HG03575 (cell line): ENCODE measurements at regions not wholly inside any gene's neighbourhood (a gene's known extent, or its start where the extent isn't known, plus 50 kb on each side); places are given as distances from the start of the nearest gene placed in this dataset.
"Not testable (repeated sequence)": the region's sequence is repeated elsewhere in the genome, so short reads cannot be mapped to it uniquely, and the experiment has no call there.

ENCODE experiments used
- ATAC-seq: cut with Tn5 transposase; IDR thresholded peaks from one replicate; pipeline ENCODE4 v1.9.1; 2021; ENCODE audit not compliant: unreplicated experiment, insufficient number of reproducible peaks, low FRiP score; ENCODE audit errors: extremely low read depth

- no peak for ATAC-seq
Measured at GRCh38 chr12:19657732-19658130, 218.4 kb downstream of the AEBP2 start.

- no peak for ATAC-seq
Measured at GRCh38 chr12:19659086-19659485, 219.8 kb downstream of the AEBP2 start.

GRCh38 chr12:19659501-19659900 lies 220.2 kb downstream of the AEBP2 start:
- no peak for ATAC-seq

- no peak for ATAC-seq
Measured at GRCh38 chr12:19665121-19665900, 226.0 kb downstream of the AEBP2 start.

GRCh38 chr12:19666070-19666469 lies 226.8 kb downstream of the AEBP2 start:
- no peak for ATAC-seq

- no peak for ATAC-seq
Measured at GRCh38 chr12:19669793-19670192, 230.5 kb downstream of the AEBP2 start.

- ATAC-seq = no peak
Measured at GRCh38 chr12:19671695-19672094, 232.4 kb downstream of the AEBP2 start.

- ATAC-seq = no peak
Measured at GRCh38 chr12:19674437-19674836, 235.1 kb downstream of the AEBP2 start.

- ATAC-seq = no peak
Measured at GRCh38 chr12:19675361-19675760, 236.1 kb downstream of the AEBP2 start.

- ATAC-seq = not testable (repeated sequence)
Measured at GRCh38 chr12:19678501-19678900, 239.2 kb downstream of the AEBP2 start.

GRCh38 chr12:19681007-19681406 lies 241.7 kb downstream of the AEBP2 start:
- no peak for ATAC-seq

GRCh38 chr12:19683178-19683927 lies 244.1 kb downstream of the AEBP2 start:
- ATAC-seq = no peak

GRCh38 chr12:19687371-19687770 lies 248.1 kb downstream of the AEBP2 start:
- ATAC-seq = no peak

GRCh38 chr12:19688532-19688931 lies 249.2 kb downstream of the AEBP2 start:
- ATAC-seq = no peak

GRCh38 chr12:19689226-19689625 lies 249.9 kb downstream of the AEBP2 start:
- no peak for ATAC-seq

- ATAC-seq = no peak
Measured at GRCh38 chr12:19689801-19690472, 250.6 kb downstream of the AEBP2 start.

- ATAC-seq = no peak
Measured at GRCh38 chr12:19692091-19692490, 252.8 kb downstream of the AEBP2 start.

- ATAC-seq = no peak
Measured at GRCh38 chr12:19692566-19692965, 253.3 kb downstream of the AEBP2 start.

- no peak for ATAC-seq
Measured at GRCh38 chr12:19694627-19695026, 255.3 kb downstream of the AEBP2 start.
